Neural crest cell (in vitro differentiated cells): ENCODE measurements at regions not wholly inside any gene's neighbourhood (a gene's known extent, or its start where the extent isn't known, plus 50 kb on each side); places are given as distances from the start of the nearest gene placed in this dataset.

Experiments
- DNase-seq: peaks from one replicate; pipeline ENCODE4 v3.0.0; 2021; ENCODE audit warnings: low read depth, mixed read lengths, low spot score
- H3K27ac Mint-ChIP-seq: one replicate; pipeline ENCODE4 v1.8.0; 2021; ENCODE audit warnings: mild to moderate bottlenecking, mixed read lengths; ENCODE audit not compliant: unreplicated experiment
- H3K27me3 Mint-ChIP-seq: 2 replicates; pipeline ENCODE4 v1.8.0; 2021; ENCODE audit warnings: low read depth, mild to moderate bottlenecking, mixed read lengths
- H3K36me3 Mint-ChIP-seq: 2 replicates; pipeline ENCODE4 v1.8.0; 2021; ENCODE audit warnings: low read depth, mild to moderate bottlenecking, mixed read lengths
- H3K4me1 Mint-ChIP-seq: 2 replicates; pipeline ENCODE4 v1.8.0; 2021; ENCODE audit warnings: mixed read lengths
- H3K4me3 Mint-ChIP-seq: one replicate; pipeline ENCODE4 v1.8.0; 2021; ENCODE audit warnings: mild to moderate bottlenecking, mixed read lengths
- H3K9me3 Mint-ChIP-seq: 2 replicates; pipeline ENCODE4 v1.8.0; 2021; ENCODE audit warnings: mixed read lengths
- CTCF ChIP-seq: fragments of 200-600 bp; sonication (generic); conservative IDR thresholded peaks from 2 replicates; pipeline ENCODE4 v1.5.0; 2021; ENCODE audit warnings: antibody characterized with exemption, mild to moderate bottlenecking

GRCh38 chr2:16767789-16768476 is 102.3 kb upstream of the CYRIA start:
- H3K9me3 Mint-ChIP-seq = no peaks in the 10 kb centered on the region
- H3K27me3 Mint-ChIP-seq = peaks cover 3% of the 10 kb centered on the region
- no peak overlapping the region for H3K4me3 Mint-ChIP-seq
- TF ChIP-seq CTCF = no peak
- DNase-seq = no peak
- H3K4me1 Mint-ChIP-seq = no peaks in the 10 kb centered on the region
- no peaks in the 10 kb centered on the region for H3K36me3 Mint-ChIP-seq
- H3K27ac Mint-ChIP-seq = no peak overlapping the region

- H3K27me3 Mint-ChIP-seq = peaks cover 6% of the 10 kb centered on the region
- DNase-seq = no peak
- no peaks in the 10 kb centered on the region for H3K9me3 Mint-ChIP-seq
- TF ChIP-seq CTCF = no peak
- no peak overlapping the region for H3K27ac Mint-ChIP-seq
- H3K4me1 Mint-ChIP-seq = no peaks in the 10 kb centered on the region
- no peak overlapping the region for H3K4me3 Mint-ChIP-seq
- H3K36me3 Mint-ChIP-seq = no peaks in the 10 kb centered on the region
These were observed 99.7 kb upstream of the CYRIA start for GRCh38 chr2:16765356-16765755.

GRCh38 chr2:16764487-16764886 is 98.9 kb upstream of the CYRIA start:
- Mint-ChIP-seq H3K9me3 (no peaks in the 10 kb centered on the region), H3K27ac (no peak overlapping the region), H3K36me3 (no peaks in the 10 kb centered on the region), H3K4me1 (no peaks in the 10 kb centered on the region), H3K27me3 (peaks cover 4% of the 10 kb centered on the region), H3K4me3 (no peak overlapping the region)
- DNase-seq = no peak
- TF ChIP-seq CTCF = no peak

- Mint-ChIP-seq H3K4me1 (no peaks in the 10 kb centered on the region), H3K27me3 (peaks cover 4% of the 10 kb centered on the region), H3K27ac (no peak overlapping the region), H3K9me3 (no peaks in the 10 kb centered on the region), H3K4me3 (no peak overlapping the region), H3K36me3 (no peaks in the 10 kb centered on the region)
- TF ChIP-seq CTCF = no peak
- DNase-seq = no peak
These were observed 97.9 kb upstream of the CYRIA start for GRCh38 chr2:16763493-16763899.

- H3K4me3 Mint-ChIP-seq = no peak overlapping the region
- no peaks in the 10 kb centered on the region for H3K4me1 Mint-ChIP-seq
- no peaks in the 10 kb centered on the region for H3K36me3 Mint-ChIP-seq
- no peaks in the 10 kb centered on the region for H3K9me3 Mint-ChIP-seq
- H3K27ac Mint-ChIP-seq = no peak overlapping the region
- peaks cover 4% of the 10 kb centered on the region for H3K27me3 Mint-ChIP-seq
- no peak for TF ChIP-seq CTCF
- no peak for DNase-seq
These were observed 97.4 kb upstream of the CYRIA start for GRCh38 chr2:16763056-16763455.
